GM21528 (cell line): ENCODE measurements at regions not wholly inside any gene's neighbourhood (a gene's known extent, or its start where the extent isn't known, plus 50 kb on each side); places are given as distances from the start of the nearest gene placed in this dataset.

Source experiments
- ATAC-seq: cut with Tn5 transposase; IDR thresholded peaks from one replicate; pipeline ENCODE4 v1.9.1; 2021; ENCODE audit warnings: mild to moderate bottlenecking, moderate library complexity; ENCODE audit not compliant: unreplicated experiment, low FRiP score

- ATAC-seq, result no peak
These were observed 267.6 kb upstream of the B3GAT1 start for GRCh38 chr11:134679592-134679991.

- no peak for ATAC-seq
These were observed 266.7 kb upstream of the B3GAT1 start for GRCh38 chr11:134678744-134679143.

GRCh38 chr11:134677891-134678551, 266.0 kb upstream of the B3GAT1 start:
- ATAC-seq, result no peak

- ATAC-seq, result no peak
These were observed 265.4 kb upstream of the B3GAT1 start for GRCh38 chr11:134677397-134677822.

GRCh38 chr11:134676516-134677287, 264.7 kb upstream of the B3GAT1 start:
- ATAC-seq, result no peak

GRCh38 chr11:134675983-134676382, 263.9 kb upstream of the B3GAT1 start:
- ATAC-seq, result no peak

GRCh38 chr11:134674974-134675373, 262.9 kb upstream of the B3GAT1 start:
- ATAC-seq, result no peak

- no peak for ATAC-seq
These were observed 258.9 kb upstream of the B3GAT1 start for GRCh38 chr11:134670961-134671370.

GRCh38 chr11:134670247-134670782, 258.3 kb upstream of the B3GAT1 start:
- ATAC-seq, result no peak

GRCh38 chr11:134669796-134670195, 257.8 kb upstream of the B3GAT1 start:
- ATAC-seq, result no peak

- no peak for ATAC-seq
These were observed 256.8 kb upstream of the B3GAT1 start for GRCh38 chr11:134668796-134669195.

- no peak for ATAC-seq
These were observed 256.0 kb upstream of the B3GAT1 start for GRCh38 chr11:134668076-134668475.

GRCh38 chr11:134667505-134667904, 255.5 kb upstream of the B3GAT1 start:
- no peak for ATAC-seq

- ATAC-seq, result no peak
These were observed 255.1 kb upstream of the B3GAT1 start for GRCh38 chr11:134667175-134667500.

GRCh38 chr11:134666273-134667174, 254.5 kb upstream of the B3GAT1 start:
- no peak for ATAC-seq

GRCh38 chr11:134665571-134666270, 253.7 kb upstream of the B3GAT1 start:
- no peak for ATAC-seq

- no peak for ATAC-seq
These were observed 253.1 kb upstream of the B3GAT1 start for GRCh38 chr11:134665188-134665535.

- no peak for ATAC-seq
These were observed 252.6 kb upstream of the B3GAT1 start for GRCh38 chr11:134664447-134665187.

GRCh38 chr11:134663506-134664313, 251.7 kb upstream of the B3GAT1 start:
- ATAC-seq, result no peak
